NCI-H2227 (cell line): ENCODE measurements at regions not wholly inside any gene's neighbourhood (a gene's known extent, or its start where the extent isn't known, plus 50 kb on each side); places are given as distances from the start of the nearest gene placed in this dataset.
"Not testable (repeated sequence)": the region's sequence is repeated elsewhere in the genome, so short reads cannot be mapped to it uniquely, and the experiment has no call there.

Experiments used
- DNase-seq: peaks from one replicate; lab custom pipeline; 2025; ENCODE audit not compliant: unreplicated experiment; lab: John Stamatoyannopoulos, UW

DNA sequence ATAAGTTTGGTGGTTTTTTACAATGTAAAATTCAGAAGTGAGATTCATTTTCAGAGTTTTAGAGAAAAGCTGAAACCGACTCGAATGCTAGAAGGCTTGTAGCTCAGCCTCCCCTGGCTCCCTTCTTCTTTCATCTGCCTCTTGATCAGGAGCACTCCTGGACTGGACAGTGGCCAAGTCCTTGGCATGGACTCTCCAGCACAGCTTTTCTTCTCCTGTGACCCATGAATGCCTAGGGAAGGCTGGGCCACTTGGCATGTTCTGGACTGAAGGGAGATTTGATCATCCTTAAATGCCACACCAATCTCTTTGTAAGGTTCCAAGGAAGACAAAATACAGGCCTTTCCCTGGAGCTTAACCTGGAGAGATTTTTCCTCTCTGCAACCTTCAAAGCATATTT lies 384.0 kb upstream of the SASH1 start:
- no peak for DNase-seq

DNA sequence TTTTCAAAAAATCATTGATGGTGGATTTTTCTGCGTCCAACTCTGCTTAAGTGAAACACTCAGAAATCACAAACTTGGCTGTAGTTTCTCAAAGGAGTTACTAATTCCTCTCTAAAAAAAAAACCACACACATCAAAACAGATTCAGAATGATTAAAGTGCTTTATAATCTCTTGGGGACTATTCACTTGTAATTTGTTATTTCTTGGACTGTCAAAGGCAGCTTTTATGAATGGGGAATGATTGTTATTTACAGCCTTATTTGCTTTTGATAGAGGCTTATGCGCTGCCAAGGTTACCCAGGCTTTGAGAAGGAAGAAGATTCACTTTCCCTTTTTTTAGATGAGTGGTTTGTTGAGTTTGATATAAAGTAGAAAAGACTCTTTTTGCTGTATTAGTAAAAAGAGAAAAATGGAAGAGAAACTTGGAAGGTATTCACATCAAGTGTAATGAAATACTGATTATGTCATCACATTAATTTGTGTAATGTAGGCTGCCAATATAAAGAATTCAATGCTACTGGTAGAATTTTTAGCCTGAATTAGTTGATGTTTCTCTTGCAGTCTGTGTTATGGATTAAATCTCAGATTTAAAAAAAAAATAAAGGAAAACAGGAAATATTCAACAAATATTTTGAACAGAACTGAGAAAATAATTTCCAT lies 381.0 kb upstream of the SASH1 start:
- no peak for DNase-seq

GRCh38 chr6:147965448-147965847 lies 377.2 kb upstream of the SASH1 start:
- DNase-seq, result not testable (repeated sequence)

GRCh38 chr6:147970970-147971369 lies 371.7 kb upstream of the SASH1 start:
- DNase-seq, result no peak

DNA sequence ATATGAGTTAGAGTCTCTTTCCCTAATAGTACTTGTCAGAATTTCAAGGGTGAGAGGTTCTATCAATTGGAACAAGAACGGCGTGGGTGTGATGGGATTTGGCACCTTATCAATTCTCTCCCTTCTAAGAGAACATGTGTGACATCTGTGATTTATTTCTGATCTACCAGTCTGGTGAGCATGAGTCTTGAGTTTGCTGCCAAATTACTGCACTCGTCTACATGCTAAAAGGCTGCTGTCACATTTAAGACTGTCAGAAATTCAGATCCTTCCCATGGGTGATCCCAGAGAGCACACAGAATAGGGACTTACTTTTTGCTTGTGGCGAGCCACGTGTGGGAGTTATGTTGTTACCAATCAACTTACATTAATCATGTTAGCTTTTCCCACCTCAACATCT lies 370.2 kb upstream of the SASH1 start:
- DNase-seq, result no peak

DNA sequence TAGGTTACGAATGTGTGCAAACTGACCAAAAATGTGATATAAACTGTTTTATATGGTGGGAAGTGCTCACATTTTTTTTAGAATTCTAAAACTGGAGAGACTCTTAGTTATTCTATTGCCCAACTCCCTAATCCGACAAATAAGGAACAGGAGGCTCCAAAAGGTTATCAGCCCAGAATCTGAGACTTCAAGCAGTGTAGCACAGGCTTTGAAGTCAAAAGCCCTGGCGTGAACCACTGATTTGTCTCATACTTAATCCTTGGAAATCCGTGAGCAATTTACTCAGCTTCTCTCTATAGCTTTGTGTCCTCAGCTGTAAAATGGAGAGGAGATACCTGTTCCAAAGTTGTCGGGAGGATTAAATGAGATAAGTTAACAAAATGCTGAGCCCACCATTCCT lies 368.8 kb upstream of the SASH1 start:
- DNase-seq, result no peak

- no peak for DNase-seq
Measured at GRCh38 chr6:147974376-147974775, 368.3 kb upstream of the SASH1 start.

- DNase-seq, result no peak
Measured at GRCh38 chr6:147977851-147978465, 364.7 kb upstream of the SASH1 start.

DNA sequence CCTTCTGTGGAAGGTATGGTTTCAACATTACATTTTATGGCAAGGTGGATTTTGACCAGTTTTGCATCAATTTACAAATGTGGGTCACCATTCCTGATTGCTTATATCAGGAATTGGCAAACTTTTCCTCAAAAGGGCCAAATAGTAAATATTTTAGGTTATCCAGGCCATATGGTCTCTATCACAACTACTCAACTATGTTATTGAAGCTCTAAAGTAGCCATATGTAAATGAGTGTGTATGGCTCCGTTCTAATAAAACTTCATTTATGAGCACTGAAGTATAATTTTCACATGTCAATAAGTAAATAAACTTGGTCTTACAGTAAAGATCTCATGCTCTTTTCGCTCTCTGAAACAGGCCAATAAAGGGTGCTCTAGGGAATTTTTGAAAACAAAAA lies 362.7 kb upstream of the SASH1 start:
- DNase-seq, result no peak

DNA sequence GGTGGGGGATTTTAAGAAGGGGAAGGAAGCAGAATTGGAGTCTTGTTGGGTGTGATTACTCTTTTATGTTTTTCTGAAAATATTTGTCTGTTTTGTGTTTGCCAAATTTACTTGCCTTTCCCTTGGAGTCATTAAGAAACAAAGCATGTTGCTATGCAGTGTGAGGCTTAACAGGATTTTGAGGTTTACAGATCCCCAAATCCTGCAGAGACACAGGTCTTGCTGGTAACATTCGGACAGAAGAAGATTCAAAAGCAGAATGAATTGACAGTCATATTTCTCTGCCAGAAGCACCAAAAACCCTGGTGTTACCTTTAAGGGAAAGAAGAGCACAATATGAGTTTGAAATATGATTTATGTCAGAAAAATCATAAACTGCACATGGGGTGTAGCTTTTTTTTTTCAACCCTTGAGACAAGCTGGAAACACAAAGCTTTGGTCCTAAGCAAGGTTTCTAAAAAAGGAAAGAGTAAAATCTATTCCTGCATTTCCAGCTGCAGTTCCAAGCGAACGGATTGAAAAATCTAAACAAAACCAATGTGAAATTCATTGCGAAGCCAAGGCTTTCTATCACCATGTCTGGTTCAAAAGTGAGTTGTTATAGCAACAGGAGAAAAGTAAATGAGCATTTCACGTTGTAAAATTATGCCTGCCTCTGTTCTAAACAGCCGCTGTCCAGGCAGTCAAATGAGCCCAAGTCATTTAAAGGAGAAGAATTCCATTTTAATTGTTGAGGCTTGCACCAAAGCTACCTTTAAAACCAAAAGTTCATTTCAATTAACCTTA lies 358.9 kb upstream of the SASH1 start:
- DNase-seq, result no peak

GRCh38 chr6:147986846-147987245 lies 355.8 kb upstream of the SASH1 start:
- DNase-seq, result peak; percentile 60

DNA sequence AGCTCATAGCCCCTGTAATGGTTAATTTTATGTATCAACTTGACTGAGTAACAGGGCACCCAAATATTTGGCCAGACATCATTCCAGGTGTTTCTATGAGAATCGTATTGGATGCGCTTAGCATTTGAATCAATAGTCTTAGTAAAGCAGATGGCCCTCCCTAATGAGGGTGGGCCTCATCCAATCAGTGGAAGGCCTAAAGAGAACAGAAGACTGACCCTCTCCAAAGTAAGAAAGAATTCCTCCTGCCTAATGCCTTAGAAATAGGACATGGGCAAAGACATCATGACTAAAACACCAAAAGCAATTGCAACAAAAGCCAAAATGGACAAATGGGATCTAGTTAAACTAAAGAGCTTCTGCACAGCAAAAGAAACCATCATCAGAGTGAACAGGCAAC lies 352.5 kb upstream of the SASH1 start:
- DNase-seq, result no peak

- DNase-seq, result no peak
Measured at GRCh38 chr6:147991961-147992360, 350.7 kb upstream of the SASH1 start.

- DNase-seq, result no peak
Measured at GRCh38 chr6:147999001-147999540, 343.6 kb upstream of the SASH1 start.

- DNase-seq, result no peak
Measured at GRCh38 chr6:148001844-148002642, 340.6 kb upstream of the SASH1 start.

GRCh38 chr6:148004651-148005050 lies 338.0 kb upstream of the SASH1 start:
- DNase-seq, result no peak

DNA sequence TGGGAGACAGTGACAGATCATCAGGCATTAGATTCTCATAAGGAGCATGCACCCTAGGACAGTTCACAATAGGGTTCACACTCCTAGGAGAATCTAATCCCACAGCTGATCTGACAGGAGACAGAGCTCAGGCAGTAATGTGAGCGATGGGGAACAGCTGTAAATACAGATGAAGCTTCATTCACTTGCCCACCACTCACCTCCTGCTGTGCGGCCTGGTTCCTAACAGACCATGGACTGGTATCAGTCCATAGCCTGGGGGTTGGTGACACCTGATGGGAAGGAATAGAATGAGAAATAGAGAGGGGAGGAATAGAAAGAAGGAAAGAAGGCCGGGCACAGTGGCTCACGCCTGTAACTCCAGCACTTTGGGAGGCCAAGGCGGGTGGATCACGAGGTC lies 336.8 kb upstream of the SASH1 start:
- no peak for DNase-seq

GRCh38 chr6:148010516-148010915 lies 332.1 kb upstream of the SASH1 start:
- not testable (repeated sequence) for DNase-seq

DNA sequence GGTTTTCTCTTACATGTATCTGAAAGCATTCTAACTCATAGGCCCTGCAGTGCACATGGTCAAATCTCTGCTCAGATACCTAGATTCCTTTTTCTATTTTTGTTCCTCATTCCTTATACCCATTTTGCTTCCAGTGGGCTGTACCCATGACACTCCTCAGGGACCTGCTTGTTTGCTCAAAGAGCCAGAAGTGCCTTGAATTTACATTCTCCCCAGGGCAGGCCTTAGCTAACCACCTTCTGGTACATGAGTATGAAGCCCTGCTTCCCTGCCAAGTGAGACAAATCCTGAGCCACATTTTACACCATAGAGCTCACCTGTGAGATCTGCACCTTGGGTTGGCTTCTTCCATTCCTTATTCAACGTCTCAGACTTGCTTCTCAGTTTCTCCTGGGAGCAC lies 326.6 kb upstream of the SASH1 start:
- no peak for DNase-seq

- no peak for DNase-seq
Measured at GRCh38 chr6:148021165-148021564, 321.5 kb upstream of the SASH1 start.

GRCh38 chr6:148021699-148022098 lies 320.9 kb upstream of the SASH1 start:
- DNase-seq, result no peak
